BLaER1 treated with 17β-estradiol and CSF1 and Interleukin-3, amounts not matched to agents 10 nM and 100 nM (cell line): ENCODE measurements at regions not wholly inside any gene's neighbourhood (a gene's known extent, or its start where the extent isn't known, plus 50 kb on each side); places are given as distances from the start of the nearest gene placed in this dataset.

ENCODE experiments used
- H3K27ac ChIP-seq, 11 experiments: shearing (Covaris generic); formaldehyde crosslinking; 2 replicates each; pipeline ENCODE4 v1.8.1; 2022
- H3K27me3 ChIP-seq, 11 experiments: shearing (Covaris generic); formaldehyde crosslinking; 2 replicates each; pipeline ENCODE4 v1.8.1; 2022
- H3K36me3 ChIP-seq, 11 experiments: shearing (Covaris generic); formaldehyde crosslinking; 2 replicates each; pipeline ENCODE4 v1.8.1; 2022
- H3K4me1 ChIP-seq, 10 experiments: shearing (Covaris generic); formaldehyde crosslinking; 2 replicates each; pipeline ENCODE4 v1.8.1; 2022
- H3K4me2 ChIP-seq, 11 experiments: shearing (Covaris generic); formaldehyde crosslinking; 2 replicates each; pipeline ENCODE4 v1.8.1; 2022
- H3K4me3 ChIP-seq, 10 experiments: shearing (Covaris generic); formaldehyde crosslinking; 2 replicates each; pipeline ENCODE4 v1.8.1; 2022
- H3K9ac ChIP-seq, 11 experiments: shearing (Covaris generic); formaldehyde crosslinking; 2 replicates each; pipeline ENCODE4 v1.8.1; 2022
- H3K9me3 ChIP-seq, 11 experiments: shearing (Covaris generic); formaldehyde crosslinking; replicated peaks in 1 of 11; 2 replicates each; pipeline ENCODE4 v1.8.1; 2022
- H4K20me1 ChIP-seq, 11 experiments: shearing (Covaris generic); formaldehyde crosslinking; 2 replicates each; pipeline ENCODE4 v1.8.1; 2022
- Cebpa-rat ChIP-seq, 11 experiments: shearing (Covaris generic); IDR thresholded peaks; 2 replicates each; pipeline ENCODE4 v1.8.1; 2022

- no peak overlapping the region for H3K27ac ChIP-seq
- no peaks in the 10 kb centered on the region for H4K20me1 ChIP-seq
- no peak overlapping the region for H3K4me3 ChIP-seq
- H3K36me3 ChIP-seq, result no peaks in the 10 kb centered on the region
- H3K27me3 ChIP-seq, result no peaks in the 10 kb centered on the region
- H3K4me2 ChIP-seq, result no peak overlapping the region
- peaks cover 0 to 17% (median 10%) of the 10 kb centered on the region in 10 experiments; a peak in 11 of 20 replicates for H3K4me1 ChIP-seq
- no peak for TF ChIP-seq Cebpa-rat (IDR thresholded peaks at IDR 0.05)
- no peaks in the 10 kb centered on the region for H3K9me3 ChIP-seq
- no peak overlapping the region for H3K9ac ChIP-seq
Observed at GRCh38 chr10:59558066-59558465, 151.6 kb downstream of the SLC16A9 start.

GRCh38 chr10:59557642-59558041, 152.0 kb downstream of the SLC16A9 start:
- Histone ChIP-seq H3K9ac (no peak overlapping the region), H3K27ac (no peak overlapping the region), H4K20me1 (no peaks in the 10 kb centered on the region), H3K4me1 (peaks cover 0 to 13% (median 8%) of the 10 kb centered on the region in 10 experiments; a peak in 9 of 20 replicates), H3K27me3 (no peaks in the 10 kb centered on the region), H3K4me3 (no peak overlapping the region), H3K9me3 (no peaks in the 10 kb centered on the region), H3K36me3 (no peaks in the 10 kb centered on the region), H3K4me2 (no peak overlapping the region)
- no peak for TF ChIP-seq Cebpa-rat (IDR thresholded peaks at IDR 0.05)

- H3K27ac ChIP-seq, result no peak overlapping the region
Observed at GRCh38 chr10:59557052-59557451, 152.6 kb downstream of the SLC16A9 start.

GRCh38 chr10:59553162-59553900, 156.3 kb downstream of the SLC16A9 start:
- Histone ChIP-seq H3K36me3 (no peaks in the 10 kb centered on the region), H3K4me3 (no peak overlapping the region), H3K9me3 (no peaks in the 10 kb centered on the region), H4K20me1 (no peaks in the 10 kb centered on the region), H3K27ac (no peak overlapping the region), H3K4me2 (no peak overlapping the region), H3K9ac (no peak overlapping the region), H3K27me3 (no peaks in the 10 kb centered on the region), H3K4me1 (no peaks in the 10 kb centered on the region)
- TF ChIP-seq Cebpa-rat (IDR thresholded peaks at IDR 0.05), result no peak

More at GRCh38 chr10:59557052-59557451, 152.6 kb downstream of the SLC16A9 start:
- H3K4me1 ChIP-seq, result peaks cover 0 to 7% (median 4%) of the 10 kb centered on the region in 10 experiments; a peak in 8 of 20 replicates
- H3K9me3 ChIP-seq, result no peaks in the 10 kb centered on the region
- no peak overlapping the region for H3K9ac ChIP-seq
- H3K4me3 ChIP-seq, result no peak overlapping the region
- H4K20me1 ChIP-seq, result no peaks in the 10 kb centered on the region
- H3K4me2 ChIP-seq, result no peak overlapping the region
- H3K36me3 ChIP-seq, result no peaks in the 10 kb centered on the region
- no peak for TF ChIP-seq Cebpa-rat (IDR thresholded peaks at IDR 0.05)
- H3K27me3 ChIP-seq, result no peaks in the 10 kb centered on the region

- no peak overlapping the region for H3K4me3 ChIP-seq
- H3K4me1 ChIP-seq, result no peaks in the 10 kb centered on the region
- H3K36me3 ChIP-seq, result no peaks in the 10 kb centered on the region
- no peak overlapping the region for H3K27ac ChIP-seq
- no peak for TF ChIP-seq Cebpa-rat (IDR thresholded peaks at IDR 0.05)
- H3K27me3 ChIP-seq, result no peaks in the 10 kb centered on the region
- no peaks in the 10 kb centered on the region for H4K20me1 ChIP-seq
- no peaks in the 10 kb centered on the region for H3K9me3 ChIP-seq
- H3K9ac ChIP-seq, result no peak overlapping the region
- H3K4me2 ChIP-seq, result no peak overlapping the region
Observed at GRCh38 chr10:59550061-59550460, 159.6 kb downstream of the SLC16A9 start.

GRCh38 chr10:59538623-59539022, 171.0 kb downstream of the SLC16A9 start:
- H3K4me1 ChIP-seq, result peaks cover 0 to 10% (median 0%) of the 10 kb centered on the region in 10 experiments; a peak in 5 of 20 replicates
- no peak overlapping the region for H3K4me2 ChIP-seq
- no peaks in the 10 kb centered on the region; a peak in 1 of 22 replicates for H3K9me3 ChIP-seq
- H4K20me1 ChIP-seq, result no peaks in the 10 kb centered on the region
- H3K27ac ChIP-seq, result no peak overlapping the region
- no peaks in the 10 kb centered on the region for H3K27me3 ChIP-seq
- TF ChIP-seq Cebpa-rat (IDR thresholded peaks at IDR 0.05), result no peak
- H3K36me3 ChIP-seq, result no peaks in the 10 kb centered on the region
- H3K4me3 ChIP-seq, result no peak overlapping the region
- H3K9ac ChIP-seq, result no peak overlapping the region

GRCh38 chr10:59537501-59537900, 172.1 kb downstream of the SLC16A9 start:
- H3K27ac ChIP-seq, result no peak overlapping the region
- H3K36me3 ChIP-seq, result no peaks in the 10 kb centered on the region
- H3K9me3 ChIP-seq, result no peaks in the 10 kb centered on the region; a peak in 1 of 22 replicates
- H3K4me1 ChIP-seq, result peaks cover 0 to 10% (median 0%) of the 10 kb centered on the region in 10 experiments; a peak in 5 of 20 replicates
- no peaks in the 10 kb centered on the region for H3K27me3 ChIP-seq
- no peak overlapping the region for H3K9ac ChIP-seq
- H3K4me3 ChIP-seq, result no peak overlapping the region
- H3K4me2 ChIP-seq, result no peak overlapping the region
- H4K20me1 ChIP-seq, result no peaks in the 10 kb centered on the region
- no peak for TF ChIP-seq Cebpa-rat (IDR thresholded peaks at IDR 0.05)

- no peak overlapping the region for H3K9ac ChIP-seq
- TF ChIP-seq Cebpa-rat (IDR thresholded peaks at IDR 0.05), result no peak
- no peaks in the 10 kb centered on the region for H3K27me3 ChIP-seq
- no peaks in the 10 kb centered on the region for H4K20me1 ChIP-seq
- H3K27ac ChIP-seq, result peak overlapping the region in 1 of 11 experiments; percentile 50; a peak in 1 of 22 replicates
- no peaks in the 10 kb centered on the region for H3K36me3 ChIP-seq
- peak overlapping the region in 1 of 11 experiments; percentile 19; a peak in 1 of 22 replicates for H3K4me2 ChIP-seq
- H3K4me3 ChIP-seq, result no peak overlapping the region
- H3K4me1 ChIP-seq, result peaks cover 0 to 10% (median 0%) of the 10 kb centered on the region in 10 experiments; a peak in 5 of 20 replicates
- no peaks in the 10 kb centered on the region for H3K9me3 ChIP-seq
Observed at GRCh38 chr10:59536167-59537014, 173.3 kb downstream of the SLC16A9 start.

GRCh38 chr10:59524348-59524747, 162.0 kb upstream of the FAM13C start:
- Histone ChIP-seq H3K36me3 (no peaks in the 10 kb centered on the region), H3K4me2 (no peak overlapping the region), H4K20me1 (no peaks in the 10 kb centered on the region), H3K9me3 (no peaks in the 10 kb centered on the region), H3K4me3 (no peak overlapping the region), H3K27me3 (no peaks in the 10 kb centered on the region), H3K9ac (no peak overlapping the region), H3K4me1 (no peaks in the 10 kb centered on the region), H3K27ac (no peak overlapping the region)
- TF ChIP-seq Cebpa-rat (IDR thresholded peaks at IDR 0.05), result no peak
